PFSK-1 (cell line): ENCODE measurements at regions not wholly inside any gene's neighbourhood (a gene's known extent, or its start where the extent isn't known, plus 50 kb on each side); places are given as distances from the start of the nearest gene placed in this dataset.

Experiments used
- FOXP2 ChIP-seq: optimal IDR thresholded peaks from 2 replicates; pipeline ENCODE3; 2011; ENCODE audit warnings: borderline replicate concordance, control low read depth, inconsistent platforms; ENCODE audit not compliant: insufficient read depth; ENCODE audit errors: extremely low read length, extremely low read depth
- POLR2AphosphoS5 ChIP-seq: IDR thresholded peaks from 2 replicates; pipeline ENCODE4 v1.6.1; 2012; ENCODE audit warnings: low read depth, mild to moderate bottlenecking, control low read depth, low read length, moderate library complexity
- SIN3A ChIP-seq: IDR thresholded peaks from 2 replicates; pipeline ENCODE4 v1.6.1; 2012; ENCODE audit warnings: mild to moderate bottlenecking, low read length, moderate library complexity, borderline replicate concordance; ENCODE audit not compliant: insufficient read depth
- TAF1 ChIP-seq: IDR thresholded peaks from 2 replicates; pipeline ENCODE4 v1.6.1; 2012; ENCODE audit warnings: low read length, control low read depth, borderline replicate concordance; ENCODE audit not compliant: insufficient read depth
- TF ChIP-seq, protein P1 (sequence below), 2 experiments: IDR thresholded peaks; 2 replicates each; pipeline versions ENCODE4 v1.6.1 to v1.8.0; 2011 to 2012; ENCODE audit warnings: low read depth in 2 of 2, low read length in 2 of 2, control low read depth in 1 of 2, inconsistent platforms in 1 of 2, mild to moderate bottlenecking in 1 of 2, moderate library complexity in 1 of 2; ENCODE audit not compliant: insufficient read depth in 1 of 2

DNA sequence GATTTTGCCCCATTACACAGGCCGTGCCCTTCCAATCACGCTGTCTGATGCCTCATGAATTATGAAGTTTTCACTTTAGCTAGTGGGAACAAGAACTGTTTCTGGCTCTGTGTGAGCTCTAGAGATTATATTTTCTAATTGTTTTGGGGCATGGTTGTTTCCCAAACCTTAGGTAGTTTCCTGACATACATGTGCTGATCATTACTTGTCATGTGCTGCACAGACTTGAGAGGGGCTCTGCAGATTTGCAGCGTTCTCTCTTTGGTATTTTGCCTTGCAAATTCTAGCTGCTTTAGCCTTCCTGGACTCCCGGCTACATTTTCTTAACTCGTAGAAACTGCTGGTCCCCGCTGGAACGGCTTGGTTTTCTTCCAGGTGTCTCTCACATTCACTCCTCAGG is 142.1 kb upstream of the IVNS1ABP start:
- TF ChIP-seq TAF1, result no peak
- TF ChIP-seq, protein P1, sequence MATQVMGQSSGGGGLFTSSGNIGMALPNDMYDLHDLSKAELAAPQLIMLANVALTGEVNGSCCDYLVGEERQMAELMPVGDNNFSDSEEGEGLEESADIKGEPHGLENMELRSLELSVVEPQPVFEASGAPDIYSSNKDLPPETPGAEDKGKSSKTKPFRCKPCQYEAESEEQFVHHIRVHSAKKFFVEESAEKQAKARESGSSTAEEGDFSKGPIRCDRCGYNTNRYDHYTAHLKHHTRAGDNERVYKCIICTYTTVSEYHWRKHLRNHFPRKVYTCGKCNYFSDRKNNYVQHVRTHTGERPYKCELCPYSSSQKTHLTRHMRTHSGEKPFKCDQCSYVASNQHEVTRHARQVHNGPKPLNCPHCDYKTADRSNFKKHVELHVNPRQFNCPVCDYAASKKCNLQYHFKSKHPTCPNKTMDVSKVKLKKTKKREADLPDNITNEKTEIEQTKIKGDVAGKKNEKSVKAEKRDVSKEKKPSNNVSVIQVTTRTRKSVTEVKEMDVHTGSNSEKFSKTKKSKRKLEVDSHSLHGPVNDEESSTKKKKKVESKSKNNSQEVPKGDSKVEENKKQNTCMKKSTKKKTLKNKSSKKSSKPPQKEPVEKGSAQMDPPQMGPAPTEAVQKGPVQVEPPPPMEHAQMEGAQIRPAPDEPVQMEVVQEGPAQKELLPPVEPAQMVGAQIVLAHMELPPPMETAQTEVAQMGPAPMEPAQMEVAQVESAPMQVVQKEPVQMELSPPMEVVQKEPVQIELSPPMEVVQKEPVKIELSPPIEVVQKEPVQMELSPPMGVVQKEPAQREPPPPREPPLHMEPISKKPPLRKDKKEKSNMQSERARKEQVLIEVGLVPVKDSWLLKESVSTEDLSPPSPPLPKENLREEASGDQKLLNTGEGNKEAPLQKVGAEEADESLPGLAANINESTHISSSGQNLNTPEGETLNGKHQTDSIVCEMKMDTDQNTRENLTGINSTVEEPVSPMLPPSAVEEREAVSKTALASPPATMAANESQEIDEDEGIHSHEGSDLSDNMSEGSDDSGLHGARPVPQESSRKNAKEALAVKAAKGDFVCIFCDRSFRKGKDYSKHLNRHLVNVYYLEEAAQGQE (IDR thresholded peaks at IDR 0.05; ENCODE audit: insufficient read depth in 1 of 2, low read depth in 2 of 2, low read length in 2 of 2), result no peak
- TF ChIP-seq SIN3A, result no peak
- TF ChIP-seq POLR2AphosphoS5, result no peak
- TF ChIP-seq FOXP2, result no peak

DNA sequence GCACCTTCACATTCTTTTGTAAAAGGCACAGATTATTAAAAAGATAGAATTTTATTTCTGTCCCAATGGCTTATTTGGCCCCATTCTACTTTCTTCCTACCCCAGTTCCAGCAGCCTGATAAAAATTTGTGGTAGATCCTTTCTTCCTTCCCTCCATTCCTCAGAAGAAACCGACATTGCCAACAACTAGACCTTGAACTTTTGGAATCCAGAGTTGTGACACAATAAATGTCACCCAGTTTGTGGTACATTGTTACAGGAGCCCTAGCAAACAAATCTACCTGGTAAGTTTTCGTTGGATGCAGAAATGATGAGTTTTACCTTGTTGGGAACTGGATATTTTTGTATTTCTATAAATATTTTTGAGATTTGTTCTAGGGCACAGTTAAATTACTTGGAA is 141.6 kb upstream of the IVNS1ABP start:
- TF ChIP-seq, protein P1 (IDR thresholded peaks at IDR 0.05; ENCODE audit: insufficient read depth in 1 of 2, low read depth in 2 of 2, low read length in 2 of 2), result no peak
- TF ChIP-seq TAF1 (no peak), SIN3A (no peak)

DNA sequence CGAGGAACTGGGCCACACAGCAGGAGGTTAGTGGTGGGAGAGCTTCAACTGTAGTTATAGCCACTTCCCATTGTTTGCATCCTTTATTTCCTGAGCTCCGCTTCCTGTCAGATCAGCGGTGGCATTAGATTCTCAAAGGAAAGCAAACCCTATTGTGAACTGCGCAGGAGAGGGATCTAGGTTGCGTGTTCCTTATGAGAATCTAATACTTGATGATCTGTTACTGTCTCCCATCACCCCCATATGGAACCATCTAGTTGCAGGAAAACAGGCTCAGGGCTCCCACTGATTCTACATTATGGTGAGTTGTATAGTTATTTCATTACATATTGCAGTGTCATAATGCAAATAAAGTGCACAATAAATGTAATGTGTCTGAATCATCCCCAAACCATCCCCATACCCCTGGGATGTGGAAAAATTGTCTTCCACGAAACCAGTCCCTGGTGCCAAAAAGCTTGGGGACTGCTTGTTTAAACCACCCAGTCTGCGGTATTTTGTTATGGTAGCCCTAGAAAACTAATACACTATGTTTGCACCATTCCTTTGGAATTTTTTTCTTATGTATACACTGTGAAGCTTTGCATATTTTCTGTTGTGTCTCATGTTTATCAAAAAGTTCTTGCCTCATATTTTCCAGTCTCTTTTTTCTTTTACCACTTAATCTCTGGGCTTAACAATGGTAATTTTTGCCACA is 136.6 kb upstream of the IVNS1ABP start:
- TF ChIP-seq TAF1 (no peak), POLR2AphosphoS5 (no peak), SIN3A (no peak), FOXP2 (no peak)
- TF ChIP-seq, protein P1 (IDR thresholded peaks at IDR 0.05; ENCODE audit: insufficient read depth in 1 of 2, low read depth in 2 of 2, low read length in 2 of 2), result no peak

GRCh38 chr1:185450917-185451316 is 133.9 kb upstream of the IVNS1ABP start:
- TF ChIP-seq POLR2AphosphoS5 (no peak), SIN3A (no peak)

DNA sequence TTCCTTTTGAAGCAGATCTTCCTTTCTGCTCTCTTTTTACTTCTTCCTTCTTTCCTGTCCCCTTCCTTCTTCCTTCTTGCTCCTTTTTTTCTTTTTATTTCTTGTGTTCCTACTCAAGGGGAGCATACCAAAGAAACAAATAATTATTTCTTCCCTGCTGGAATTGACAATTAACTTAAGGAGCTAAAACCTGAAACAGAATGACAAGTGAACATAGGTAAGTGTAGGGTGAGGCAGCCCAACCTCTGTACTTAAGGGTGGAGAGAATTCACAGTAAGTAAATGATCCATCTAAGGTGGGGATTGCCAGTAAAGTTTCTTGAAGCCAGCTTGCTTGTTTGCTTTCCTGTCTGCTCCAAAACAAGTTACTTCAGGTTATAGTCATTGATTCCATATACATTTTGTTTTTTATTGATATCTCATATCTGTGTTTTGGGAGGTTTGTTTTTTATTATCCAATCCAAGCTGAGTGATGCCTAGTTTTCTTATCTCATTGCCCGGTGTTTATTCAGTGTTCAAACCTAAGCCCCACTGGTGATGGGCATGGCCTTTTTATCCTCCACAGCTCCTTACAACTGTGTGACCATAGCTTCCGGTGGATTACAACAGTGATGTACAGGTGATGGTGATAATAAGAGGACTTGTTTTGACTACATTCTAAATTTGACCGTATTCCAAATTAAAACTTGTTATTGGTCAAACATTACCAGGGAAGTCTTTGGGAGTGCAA is 133.2 kb upstream of the IVNS1ABP start:
- TF ChIP-seq FOXP2, result no peak
- TF ChIP-seq TAF1, result no peak
- no peak for TF ChIP-seq POLR2AphosphoS5
- no peak for TF ChIP-seq SIN3A
- TF ChIP-seq, protein P1 (IDR thresholded peaks at IDR 0.05; ENCODE audit: insufficient read depth in 1 of 2, low read depth in 2 of 2, low read length in 2 of 2), result no peak
